ENCODE measurements at regions not wholly inside any gene's neighbourhood (a gene's known extent, or its start where the extent isn't known, plus 50 kb on each side); places are given as distances from the start of the nearest gene placed in this dataset.

DNA sequence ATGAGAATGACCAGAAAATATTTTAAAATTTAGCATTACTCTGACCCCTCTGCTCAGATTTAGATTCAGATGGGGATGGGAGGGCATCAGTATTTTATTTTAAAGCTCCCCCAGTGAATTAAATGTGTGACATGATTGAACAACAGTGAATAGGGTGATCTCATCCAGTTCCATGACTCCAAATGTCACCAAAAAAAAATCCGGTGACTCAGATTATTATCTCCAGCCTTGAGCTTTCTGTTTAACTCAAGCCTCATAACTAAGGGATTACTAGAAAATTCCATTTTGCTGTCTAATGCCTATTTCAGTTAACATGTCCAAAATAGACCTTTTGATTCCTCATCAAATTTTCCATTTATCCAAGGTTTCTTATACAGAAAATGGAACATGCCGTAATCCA, 121.8 kb upstream of the TMEM47 start:
- TF ChIP-seq, protein P1, sequence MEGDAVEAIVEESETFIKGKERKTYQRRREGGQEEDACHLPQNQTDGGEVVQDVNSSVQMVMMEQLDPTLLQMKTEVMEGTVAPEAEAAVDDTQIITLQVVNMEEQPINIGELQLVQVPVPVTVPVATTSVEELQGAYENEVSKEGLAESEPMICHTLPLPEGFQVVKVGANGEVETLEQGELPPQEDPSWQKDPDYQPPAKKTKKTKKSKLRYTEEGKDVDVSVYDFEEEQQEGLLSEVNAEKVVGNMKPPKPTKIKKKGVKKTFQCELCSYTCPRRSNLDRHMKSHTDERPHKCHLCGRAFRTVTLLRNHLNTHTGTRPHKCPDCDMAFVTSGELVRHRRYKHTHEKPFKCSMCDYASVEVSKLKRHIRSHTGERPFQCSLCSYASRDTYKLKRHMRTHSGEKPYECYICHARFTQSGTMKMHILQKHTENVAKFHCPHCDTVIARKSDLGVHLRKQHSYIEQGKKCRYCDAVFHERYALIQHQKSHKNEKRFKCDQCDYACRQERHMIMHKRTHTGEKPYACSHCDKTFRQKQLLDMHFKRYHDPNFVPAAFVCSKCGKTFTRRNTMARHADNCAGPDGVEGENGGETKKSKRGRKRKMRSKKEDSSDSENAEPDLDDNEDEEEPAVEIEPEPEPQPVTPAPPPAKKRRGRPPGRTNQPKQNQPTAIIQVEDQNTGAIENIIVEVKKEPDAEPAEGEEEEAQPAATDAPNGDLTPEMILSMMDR (IDR thresholded peaks at IDR 0.05) = no peak
- TF ChIP-seq POLR2A (IDR thresholded peaks at IDR 0.05) = no peak

All from right lobe of liver (tissue), 4 donors.